ENCODE measurements at regions not wholly inside any gene's neighbourhood (a gene's known extent, or its start where the extent isn't known, plus 50 kb on each side); places are given as distances from the start of the nearest gene placed in this dataset.

DNA sequence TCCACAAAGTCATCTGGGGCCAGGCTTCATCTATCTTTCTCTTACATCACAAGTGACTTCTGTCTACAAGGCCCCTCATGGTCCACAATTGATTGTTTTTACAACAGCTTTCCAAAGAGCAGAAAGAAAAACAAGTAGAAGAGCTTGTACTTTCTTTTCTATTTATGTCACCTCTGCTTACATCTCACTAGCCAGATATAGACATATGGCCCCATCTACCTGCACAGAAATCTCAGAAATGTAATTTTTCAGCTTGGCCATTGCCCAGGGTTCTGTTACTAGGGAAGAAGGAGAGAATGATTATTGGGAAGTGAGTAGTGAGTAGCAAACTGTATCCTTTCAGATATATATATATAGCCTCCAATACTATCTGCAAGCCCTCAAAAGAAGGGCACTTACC lies 210.5 kb upstream of the PLEKHG7 start:
- DNase-seq, result no peak

DNA sequence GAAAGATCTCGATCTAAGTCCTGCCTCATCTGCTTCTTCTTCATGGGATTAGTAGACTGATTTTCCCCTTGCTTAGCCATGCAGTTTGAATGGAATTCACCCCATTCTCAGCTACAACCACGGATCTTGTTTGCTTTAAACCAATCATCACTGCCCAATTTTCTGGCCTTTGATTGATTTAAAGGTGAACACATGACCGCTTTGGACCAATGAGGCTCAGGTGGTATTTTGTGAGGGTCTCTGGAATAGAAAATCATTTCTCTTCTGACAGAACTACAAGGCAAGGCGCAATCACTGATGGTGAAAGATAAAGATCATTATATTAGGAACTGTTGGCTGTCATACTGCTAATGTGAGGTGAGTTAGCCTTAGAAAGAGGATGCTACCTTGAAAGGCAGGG lies 213.0 kb upstream of the PLEKHG7 start:
- DNase-seq, result no peak

DNA sequence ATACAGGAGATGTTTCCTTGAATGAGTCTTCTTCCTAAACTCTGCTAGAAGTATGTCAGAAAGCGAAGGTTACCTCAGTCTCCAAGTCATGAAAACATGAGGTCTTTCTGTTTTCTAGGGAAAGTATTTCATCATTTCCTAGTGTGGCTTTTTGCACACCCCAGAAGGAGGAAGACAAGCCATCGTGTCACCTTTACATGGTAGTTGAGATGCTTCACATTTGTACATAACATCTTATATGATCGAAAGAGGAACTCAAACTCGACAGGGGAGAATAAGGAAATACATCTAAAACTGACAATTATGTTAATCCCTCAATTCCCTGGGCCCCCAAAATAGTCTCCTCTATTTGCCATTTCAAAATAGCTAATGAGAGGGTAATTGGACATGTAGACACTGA lies 214.1 kb upstream of the PLEKHG7 start:
- no peak for DNase-seq

DNA sequence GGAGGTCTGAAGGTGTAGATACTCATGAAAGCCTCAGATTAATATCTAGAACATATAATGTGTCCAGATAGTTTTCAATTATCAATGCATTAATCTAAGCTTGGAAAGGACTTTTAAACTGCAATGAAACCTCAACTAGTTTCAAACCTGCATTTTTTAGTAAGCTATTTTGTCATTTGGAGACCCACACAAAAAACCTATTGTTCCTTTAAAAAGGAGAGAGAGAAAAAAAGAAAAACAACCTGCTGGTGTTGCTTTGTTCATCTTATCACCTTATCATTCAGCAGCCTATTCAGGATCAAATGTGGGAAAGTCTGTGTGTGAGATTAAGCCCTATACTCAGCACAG lies 215.7 kb upstream of the PLEKHG7 start:
- no peak for DNase-seq

DNA sequence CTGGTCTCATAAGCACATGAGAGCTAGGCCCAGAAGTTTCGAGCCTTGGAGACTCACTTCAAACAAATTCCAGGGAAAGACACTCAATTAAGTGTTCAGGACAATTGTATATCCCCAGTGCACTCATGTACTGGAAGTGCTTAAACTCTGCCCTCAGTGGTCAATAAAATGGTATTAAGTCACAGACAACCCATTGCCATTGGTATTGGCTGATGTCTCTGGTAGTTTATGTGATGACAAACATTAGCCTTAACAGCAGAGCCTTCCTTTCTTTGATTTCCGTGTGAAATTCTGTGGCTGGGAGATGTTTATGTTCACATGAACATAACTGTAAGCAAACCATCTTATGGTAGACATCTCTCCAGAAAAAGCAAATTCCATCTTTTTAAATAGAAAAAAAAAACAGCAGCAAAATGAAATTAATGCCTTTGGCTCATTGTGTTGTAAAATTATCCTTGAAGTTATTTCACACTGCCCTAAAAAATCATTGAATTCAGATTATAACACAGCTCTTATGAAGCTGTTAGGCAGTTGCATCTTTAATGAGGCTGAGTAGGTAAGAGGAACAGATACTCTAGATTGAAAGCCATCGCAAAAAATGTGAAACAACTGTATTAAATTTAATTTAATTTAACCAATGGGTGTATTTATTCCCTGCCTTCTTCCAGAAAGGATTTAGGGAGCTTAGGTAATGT lies 216.2 kb upstream of the PLEKHG7 start:
- DNase-seq, result no peak

DNA sequence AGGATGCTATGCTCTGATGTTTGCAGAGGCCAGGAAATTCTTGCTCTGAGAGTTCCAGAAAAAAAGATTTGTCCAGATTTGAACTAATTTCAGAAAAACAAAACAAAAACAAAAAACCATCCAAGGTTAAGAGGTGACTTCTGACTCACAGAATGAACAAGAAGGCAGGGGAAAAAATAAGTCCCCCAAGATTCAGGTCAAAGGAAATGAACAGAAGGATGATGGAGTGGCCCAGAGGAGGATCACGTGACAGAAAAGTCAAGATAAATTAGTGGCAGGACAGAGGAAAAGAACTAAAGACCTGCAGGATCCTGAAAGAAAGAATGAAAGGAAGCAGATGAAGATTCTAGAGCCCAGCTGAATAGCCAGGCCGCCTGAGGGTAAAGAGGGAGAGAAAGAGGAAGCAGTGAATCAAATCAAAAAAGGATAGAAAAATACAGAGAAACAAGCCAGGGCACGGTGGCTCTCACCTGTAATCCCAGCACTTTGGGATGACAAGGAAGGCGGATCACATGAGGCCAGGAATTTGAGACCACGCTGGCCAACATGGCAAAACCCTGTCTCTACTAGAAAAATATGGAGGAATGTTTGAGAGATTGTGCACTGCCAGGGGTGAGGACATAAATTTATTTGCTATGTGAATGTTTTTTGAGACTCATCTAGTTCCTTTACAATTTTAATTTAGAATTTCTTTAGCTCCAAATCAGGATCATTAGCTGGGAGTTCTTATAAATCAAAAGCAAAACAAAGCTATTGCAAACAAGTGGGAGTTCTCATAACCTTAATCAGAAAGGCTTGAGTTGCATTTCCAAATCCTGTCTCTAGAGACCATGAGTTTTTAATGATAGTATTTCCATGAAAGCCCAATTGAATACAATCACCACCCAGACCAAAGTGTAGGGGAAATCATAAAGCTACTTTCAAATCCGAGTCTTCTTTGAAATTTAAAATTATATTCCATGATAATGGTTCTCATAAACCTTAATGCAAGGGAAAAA lies 217.1 kb upstream of the PLEKHG7 start:
- DNase-seq, result no peak

DNA sequence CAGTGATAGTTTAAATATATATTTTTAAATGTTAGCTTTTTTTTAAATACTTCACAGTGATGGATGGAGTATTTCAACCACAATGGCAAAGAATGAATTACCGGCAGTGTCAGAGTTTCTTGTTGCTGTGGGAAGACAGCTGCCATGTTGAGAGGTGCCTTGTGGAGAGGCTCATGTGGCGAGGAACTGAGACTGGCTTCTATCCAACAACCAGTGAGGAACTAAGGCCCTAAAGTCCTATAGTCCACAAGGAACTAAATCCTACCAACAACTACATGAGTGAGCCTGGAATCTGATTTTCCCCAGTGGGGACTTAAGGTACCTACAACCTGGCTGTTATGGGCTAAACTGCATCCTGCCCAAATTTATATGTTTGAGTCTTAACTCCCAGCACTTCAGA lies 220.2 kb upstream of the PLEKHG7 start:
- no peak for DNase-seq

DNA sequence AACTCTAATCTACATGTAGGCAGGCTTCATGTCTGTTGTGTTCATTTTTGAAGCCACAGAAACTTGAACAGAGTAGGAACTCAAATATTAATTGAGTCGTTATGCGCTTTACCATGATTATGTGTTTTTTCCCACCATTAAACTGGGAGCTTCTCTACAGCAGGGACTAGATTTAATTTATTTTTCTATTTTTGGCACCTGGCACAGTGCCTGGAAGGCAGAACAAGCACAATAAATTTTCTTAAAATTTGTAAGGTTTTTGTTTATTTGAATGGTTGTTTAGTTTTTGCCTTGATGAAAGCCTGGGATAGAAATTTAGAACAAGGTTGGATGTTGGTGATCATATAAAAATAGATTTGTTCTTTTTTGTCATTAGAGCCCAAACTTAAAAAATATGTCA lies 221.7 kb upstream of the PLEKHG7 start:
- no peak for DNase-seq

DNA sequence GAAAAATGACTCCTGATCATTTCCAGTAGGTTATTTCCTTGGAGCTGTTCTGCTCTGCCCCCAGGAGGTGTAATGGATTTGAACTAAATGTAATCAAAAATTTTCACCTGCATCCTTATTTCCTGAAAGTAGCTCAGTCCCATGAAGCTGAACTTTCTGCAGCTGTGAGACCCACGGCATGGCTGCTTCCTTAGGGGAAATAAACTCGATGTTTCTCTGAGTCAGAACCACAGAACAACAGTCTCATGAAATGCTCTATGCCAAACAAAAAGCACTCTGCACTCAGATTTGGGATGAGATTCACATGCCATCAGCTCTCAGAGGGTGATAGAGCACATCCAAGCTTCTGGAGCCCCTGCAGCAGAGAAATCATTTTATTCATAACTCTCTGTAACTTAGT lies 224.1 kb upstream of the PLEKHG7 start:
- DNase-seq, result no peak

DNA sequence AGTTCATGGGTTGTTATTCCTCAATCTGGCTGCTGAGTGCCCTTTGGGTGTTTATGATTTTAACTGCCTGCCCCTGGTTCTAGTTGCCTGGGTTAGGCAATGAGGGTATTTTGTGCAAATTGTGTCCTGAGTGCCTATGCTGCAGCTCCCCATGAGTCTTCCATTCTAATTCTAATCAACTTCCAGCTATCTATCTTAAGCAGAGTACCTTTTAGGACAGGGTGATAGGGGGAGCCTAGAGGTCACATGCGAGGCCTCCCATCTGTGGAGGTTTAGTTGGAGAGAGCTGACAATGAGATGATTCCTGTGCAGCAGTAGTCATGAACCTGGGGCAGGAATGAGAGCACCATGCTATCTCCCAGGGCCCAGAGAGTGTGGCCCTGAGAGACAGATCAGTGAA lies 225.9 kb upstream of the PLEKHG7 start:
- DNase-seq, result no peak

DNA sequence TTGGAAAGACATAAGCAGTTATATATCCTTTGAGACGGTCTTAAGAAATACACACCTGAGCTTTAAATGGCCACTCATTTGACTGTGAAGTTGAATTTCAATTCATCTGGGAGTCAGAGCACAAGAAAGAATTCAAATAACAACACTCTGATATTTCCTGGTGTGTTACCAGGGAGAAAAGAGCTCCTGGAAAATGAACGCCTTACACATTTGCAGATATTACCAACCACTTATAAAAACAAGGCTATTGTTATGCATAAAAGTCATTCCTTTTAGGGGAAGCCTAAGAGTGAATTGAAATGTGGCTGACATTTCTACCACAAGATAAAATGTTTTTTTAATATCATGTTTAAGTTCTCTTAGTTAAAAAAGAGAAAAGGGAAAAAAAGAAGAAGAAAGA lies 229.2 kb upstream of the PLEKHG7 start:
- DNase-seq, result no peak

DNA sequence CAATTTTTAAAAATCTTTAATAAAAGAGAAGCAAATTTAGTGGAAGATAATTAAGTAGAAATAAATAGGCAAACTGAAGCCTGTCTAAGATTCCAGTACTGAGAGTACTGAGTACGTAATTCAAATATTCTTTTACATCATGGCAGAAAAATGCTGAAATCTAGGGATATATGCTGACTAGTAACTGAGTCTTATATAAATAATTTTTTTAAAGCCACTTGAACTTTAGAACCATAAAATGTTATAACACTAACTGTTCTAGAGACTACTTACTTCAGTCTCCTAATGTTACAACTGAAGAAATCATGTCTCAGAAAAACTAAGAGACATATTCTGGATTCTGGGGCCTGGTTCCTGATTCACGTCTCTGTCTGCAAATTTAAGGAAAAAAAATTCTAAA lies 230.6 kb upstream of the PLEKHG7 start:
- no peak for DNase-seq

DNA sequence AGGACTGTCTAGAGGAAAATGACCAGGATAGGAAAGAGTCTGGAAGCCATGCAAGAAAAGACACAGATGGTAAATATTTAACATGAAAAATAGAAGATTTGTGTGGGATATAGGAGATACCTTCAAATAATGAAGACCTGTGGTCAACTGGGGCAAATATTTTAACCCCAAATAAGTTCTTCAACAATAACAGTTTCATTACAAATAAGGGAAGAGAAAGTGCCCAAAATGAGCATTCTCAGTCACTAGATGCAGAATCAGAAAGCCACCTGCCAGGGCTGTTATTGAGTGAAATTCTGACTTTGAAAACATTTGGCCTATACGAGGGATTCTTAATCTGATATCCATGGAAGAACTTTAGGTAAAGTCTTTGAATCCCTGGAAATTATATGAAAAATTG lies 231.2 kb upstream of the PLEKHG7 start:
- DNase-seq, result no peak

DNA sequence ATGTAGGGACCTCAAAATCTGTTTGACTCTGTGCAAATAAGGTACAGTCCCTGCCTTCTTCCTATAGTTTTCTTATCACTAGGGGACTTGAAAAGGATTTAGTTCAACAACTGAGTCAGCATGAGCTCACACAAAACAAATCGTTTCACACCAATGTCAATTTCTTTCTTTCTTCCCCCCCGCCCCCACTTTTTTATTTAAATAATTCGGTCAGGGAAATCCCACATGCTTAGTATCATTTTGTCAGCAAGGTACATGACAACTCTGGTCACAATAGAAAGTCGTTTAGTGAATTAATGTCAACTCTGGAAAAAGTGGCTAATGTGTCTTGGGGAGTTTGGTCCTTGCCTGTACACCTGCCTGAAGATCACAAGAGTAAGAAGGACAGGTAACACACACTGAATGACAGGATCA lies 232.2 kb upstream of the PLEKHG7 start:
- DNase-seq, result peak in 1 of 2 experiments; percentile 31

DNA sequence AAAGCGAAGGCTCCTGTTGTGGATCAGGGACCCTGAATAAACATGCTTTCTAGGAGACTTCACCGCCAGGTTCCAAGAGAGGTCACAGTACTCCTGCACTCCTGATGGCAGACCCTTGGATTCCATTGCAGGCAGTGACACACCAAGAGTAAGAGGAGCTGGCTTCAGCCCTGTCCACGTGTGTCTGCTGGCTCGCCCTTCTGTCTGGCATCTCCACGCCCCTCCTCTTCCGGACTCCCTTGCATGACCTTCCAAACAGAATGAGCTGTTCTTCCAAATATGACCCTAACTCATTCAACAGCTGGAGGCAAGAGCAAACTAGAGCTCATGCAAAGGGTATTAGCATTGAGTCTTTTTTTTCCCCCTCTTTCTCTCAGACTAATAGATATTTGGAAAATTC lies 233.0 kb upstream of the PLEKHG7 start:
- no peak for DNase-seq

DNA sequence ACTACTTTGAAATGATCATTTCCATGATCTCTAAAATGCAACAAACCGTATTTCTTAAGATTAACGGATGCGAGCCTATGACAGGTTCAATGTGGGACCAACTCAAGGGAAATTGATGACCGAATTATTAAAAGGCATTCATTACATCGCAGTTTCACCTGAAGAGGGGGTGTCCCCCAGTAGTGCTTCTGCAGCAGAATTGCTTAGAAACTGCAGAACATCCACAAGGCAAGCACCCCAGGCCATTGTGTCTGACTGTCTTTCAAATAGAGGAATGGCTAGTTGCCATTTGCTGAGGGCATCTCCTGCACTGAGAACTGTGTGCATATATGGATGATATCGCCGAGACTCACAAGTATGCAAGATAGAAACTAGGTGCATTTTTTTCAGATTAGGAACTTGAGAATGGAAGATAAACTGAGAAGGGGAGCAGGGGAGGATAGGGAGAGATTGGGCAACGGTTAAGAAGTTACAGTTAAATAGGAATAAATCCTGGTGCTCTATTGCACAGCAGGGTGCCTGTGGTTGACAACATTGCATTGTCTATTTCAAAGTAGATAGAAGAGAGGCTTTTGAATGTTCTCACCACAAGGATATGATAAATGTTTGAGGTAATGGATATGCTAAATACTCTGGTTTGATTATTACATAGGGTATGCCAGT lies 234.3 kb upstream of the PLEKHG7 start:
- no peak for DNase-seq

DNA sequence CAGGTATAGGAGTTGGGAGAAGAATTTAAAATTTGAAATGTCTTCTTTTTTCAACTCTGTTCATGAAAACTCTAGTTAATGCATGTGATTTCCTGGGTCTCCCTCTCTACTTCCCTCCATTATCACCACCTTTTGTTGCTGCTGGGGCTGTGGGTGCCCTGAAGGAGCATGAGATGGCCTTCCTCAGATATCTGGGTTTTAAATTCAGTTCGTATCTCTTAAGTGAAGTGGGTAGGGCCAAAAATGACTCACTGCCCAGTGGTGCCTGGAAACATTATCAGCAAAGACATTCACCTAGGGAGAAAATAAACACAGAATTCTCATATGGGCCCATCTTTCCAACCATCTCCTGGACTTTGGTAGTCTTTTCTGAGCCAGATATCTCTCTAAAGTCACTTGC lies 234.9 kb upstream of the PLEKHG7 start:
- no peak for DNase-seq

DNA sequence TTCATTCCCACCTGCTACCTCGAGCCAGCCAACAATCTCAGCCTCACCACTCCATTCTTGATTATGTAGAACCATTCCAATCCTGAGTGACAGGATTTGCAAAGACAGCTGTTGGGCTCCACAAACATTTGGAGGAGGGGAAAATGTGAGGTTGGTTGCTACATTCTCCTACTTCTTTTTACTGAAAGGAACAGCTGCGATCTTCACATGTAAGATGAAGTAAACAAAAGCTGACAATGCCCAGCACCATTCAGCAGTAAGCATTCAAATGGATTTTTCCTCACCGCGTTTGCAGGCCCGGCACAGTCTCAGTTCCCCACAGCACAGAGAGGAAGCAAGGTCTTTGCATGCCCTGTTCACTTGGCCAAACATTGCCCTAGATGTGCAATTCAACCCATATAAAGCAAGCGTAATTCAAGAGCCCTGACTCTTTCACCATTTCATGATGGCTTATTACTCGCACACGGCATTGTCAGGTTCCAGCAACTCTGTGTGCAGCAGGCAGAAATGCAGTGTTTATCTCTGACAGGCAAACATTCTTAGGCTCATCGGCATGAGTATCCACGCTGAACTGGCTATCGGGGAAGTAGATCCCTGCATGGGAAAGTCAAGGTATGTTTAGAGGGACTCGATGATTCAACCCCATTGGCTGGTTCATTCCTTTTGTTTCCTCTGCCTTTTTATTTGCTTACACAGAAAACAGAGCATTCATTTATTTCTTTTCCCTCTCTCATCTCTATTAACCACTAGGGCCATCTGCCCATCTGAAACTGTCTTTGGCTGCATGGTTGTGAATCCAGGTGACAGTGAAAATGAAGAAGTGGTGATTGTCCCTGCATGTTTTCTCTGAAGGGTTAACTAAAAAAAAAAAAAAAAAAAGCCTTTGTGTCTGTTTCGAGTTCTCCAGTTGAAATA lies 236.1 kb upstream of the PLEKHG7 start:
- DNase-seq, result no peak

DNA sequence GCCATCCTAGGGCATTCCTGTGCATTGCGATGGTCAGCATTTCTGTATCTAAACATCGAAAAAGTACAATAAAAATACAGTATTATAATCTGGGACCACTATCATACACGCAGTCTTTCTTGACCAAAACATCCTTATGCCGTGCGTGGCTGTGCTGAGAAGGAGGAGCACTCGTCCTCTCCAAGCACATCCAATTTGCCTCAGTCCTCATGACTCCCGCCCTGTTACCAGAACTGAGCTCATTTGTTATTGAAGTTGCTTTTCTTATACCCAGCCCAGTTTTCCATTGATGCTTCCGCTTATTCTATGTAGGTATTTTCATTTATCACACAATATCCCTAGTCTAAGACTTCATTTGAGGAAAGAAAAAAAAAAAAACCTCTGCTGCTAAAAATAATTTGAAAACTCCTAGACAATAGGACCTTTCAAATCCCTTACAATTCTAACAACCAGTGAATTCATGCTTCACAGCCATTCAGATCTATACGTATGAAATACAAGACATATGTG lies 236.9 kb upstream of the PLEKHG7 start:
- no peak for DNase-seq

DNA sequence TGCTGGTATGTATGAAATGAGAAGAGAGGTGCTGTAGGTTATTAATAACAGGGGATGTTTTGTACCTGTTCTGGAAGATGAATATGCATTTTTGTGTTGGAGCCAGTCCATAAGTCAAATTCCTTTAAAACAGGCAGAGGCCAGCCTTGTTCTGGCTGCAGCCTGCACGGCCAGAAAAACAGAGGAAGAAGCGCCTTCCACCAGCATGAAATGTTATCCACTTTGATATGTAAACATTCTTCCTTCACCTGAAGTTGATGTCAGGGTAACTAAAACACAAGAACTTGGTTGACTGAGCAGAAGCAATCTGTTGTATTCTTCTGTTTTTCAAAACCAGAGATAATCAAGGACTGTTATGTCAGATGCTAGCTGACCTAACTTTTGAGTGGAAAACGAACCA lies 237.9 kb upstream of the PLEKHG7 start:
- DNase-seq, result no peak

DNA sequence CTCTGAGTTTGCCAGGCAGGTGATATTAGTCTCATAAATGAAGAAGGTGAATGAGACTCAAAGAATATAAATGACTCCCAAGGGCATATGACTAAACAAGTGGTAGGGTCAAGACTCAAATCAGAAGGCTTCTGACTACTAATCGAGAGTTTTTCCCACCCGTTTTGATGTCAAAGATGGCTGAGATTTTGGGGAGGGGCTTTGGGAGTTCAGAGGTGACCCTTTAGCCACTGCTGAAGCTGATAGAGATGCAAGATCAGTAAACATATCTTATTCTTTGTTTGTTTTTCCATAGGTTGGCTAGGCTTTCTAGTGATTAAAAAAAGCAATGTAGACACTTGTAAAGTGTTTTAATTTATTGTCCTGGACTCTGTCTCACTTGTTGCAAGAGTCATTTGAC lies 239.6 kb upstream of the PLEKHG7 start:
- no peak for DNase-seq

DNA sequence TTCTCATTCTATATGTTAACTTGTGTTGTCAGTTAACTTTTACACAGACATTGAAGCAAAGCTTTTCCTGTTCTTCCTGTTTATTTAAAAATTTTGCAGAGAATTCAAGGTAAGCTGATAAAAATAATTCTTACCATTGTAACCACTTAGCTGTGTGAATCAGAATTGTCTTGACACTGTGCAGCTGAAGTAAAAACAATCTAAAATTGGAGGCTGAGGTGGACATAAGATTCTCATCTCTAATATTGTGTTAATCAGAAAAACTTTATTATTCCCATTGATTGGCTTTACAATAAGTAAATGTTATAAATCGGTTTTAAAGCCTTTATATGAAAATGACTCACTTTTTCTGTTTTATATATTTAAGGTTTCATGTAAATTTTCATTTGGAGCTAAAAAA lies 240.3 kb upstream of the PLEKHG7 start:
- no peak for DNase-seq

DNA sequence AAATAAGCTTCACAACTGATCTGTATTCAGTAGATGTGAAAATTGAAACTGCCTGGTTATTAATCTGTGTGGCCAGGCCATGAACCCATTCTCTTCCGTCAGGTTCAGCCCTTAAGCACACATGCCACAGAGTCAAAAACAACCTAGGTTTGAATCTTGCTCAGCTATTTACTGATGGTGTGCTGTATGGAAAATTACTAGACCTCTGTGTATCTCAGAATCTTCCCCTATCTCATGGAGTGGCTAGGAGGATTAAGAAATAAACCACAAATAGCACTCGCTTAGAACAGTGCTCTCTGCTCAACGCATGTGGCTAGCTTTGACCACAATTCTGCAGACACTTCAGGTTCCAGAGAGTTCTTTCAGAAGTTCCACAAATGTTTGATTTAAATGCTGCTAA lies 240.7 kb upstream of the PLEKHG7 start:
- no peak for DNase-seq
